ENCODE measurements at regions not wholly inside any gene's neighbourhood (a gene's known extent, or its start where the extent isn't known, plus 50 kb on each side); places are given as distances from the start of the nearest gene placed in this dataset.

DNA sequence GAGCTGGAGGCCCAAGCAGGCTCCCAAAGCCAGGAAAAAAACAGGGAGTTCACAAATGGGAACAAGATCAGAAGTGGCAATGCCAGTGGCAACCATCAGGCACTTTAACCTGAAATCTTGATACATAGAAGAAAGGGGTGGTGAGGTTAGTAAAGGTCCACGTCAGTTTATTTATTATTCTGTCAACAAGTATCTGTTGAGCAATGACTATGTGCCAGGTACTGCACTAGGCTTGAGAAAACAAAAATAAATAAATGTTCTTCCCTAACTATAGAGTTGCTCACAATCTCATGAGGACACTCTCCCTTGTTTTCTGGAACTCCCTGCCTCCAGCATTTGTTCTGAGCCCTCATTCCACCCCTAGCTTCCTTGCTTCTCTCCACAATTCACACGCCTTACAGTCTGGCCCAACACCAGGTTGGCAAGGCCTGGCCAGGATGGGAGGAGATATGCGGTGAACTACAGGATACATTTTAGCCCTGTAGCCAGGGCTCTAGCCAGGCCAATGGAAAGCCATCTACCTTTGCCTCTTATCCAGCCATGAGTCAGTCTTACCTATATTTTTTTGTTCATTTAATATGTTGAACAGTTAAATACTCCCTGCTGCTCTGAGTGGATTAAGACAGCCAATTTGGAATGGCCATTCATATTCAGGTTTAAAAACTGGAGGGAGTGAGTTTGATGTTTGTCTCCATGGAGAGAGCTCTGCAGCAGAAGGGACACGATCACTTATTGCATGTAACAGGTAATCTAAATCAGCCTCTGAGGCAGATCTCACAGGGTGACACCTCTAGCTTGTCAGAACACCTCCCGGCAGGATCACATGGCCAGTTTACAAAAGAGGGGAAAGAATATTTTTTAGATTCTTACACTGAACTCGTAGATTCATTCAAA lies 161.9 kb upstream of the ATP11B start:
- H3K4me1 ChIP-seq (ENCODE audit: control insufficient read depth, insufficient read depth, low read length) = no peaks in the 10 kb centered on the region
- H3K36me3 Mint-ChIP-seq = no peaks in the 10 kb centered on the region
- no peaks in the 10 kb centered on the region for H3K36me3 ChIP-seq (ENCODE audit: control insufficient read depth, insufficient read depth, low read length)
- no peak for DNase-seq
- WGBS (ENCODE audit: insufficient coverage) = 82% methylated on average over 5 of the region's 6 CpGs
- H3K9me3 Mint-ChIP-seq = no peaks in the 10 kb centered on the region
- peaks cover 2% of the 10 kb centered on the region for H3K27me3 ChIP-seq (ENCODE audit: control insufficient read depth, insufficient read depth, low read length)
- H3K4me3 ChIP-seq (ENCODE audit: low read length) = no peak overlapping the region
- H3K27ac Mint-ChIP-seq = no peak overlapping the region
- H3K27me3 Mint-ChIP-seq (ENCODE audit: low read depth in 2 of 2) = peaks cover 6% of the 10 kb centered on the region in 2 donors
- ATAC-seq = no peak
- intact Hi-C loops (cut with micrococcal nuclease) = no loop called here
- TF ChIP-seq, protein P1, sequence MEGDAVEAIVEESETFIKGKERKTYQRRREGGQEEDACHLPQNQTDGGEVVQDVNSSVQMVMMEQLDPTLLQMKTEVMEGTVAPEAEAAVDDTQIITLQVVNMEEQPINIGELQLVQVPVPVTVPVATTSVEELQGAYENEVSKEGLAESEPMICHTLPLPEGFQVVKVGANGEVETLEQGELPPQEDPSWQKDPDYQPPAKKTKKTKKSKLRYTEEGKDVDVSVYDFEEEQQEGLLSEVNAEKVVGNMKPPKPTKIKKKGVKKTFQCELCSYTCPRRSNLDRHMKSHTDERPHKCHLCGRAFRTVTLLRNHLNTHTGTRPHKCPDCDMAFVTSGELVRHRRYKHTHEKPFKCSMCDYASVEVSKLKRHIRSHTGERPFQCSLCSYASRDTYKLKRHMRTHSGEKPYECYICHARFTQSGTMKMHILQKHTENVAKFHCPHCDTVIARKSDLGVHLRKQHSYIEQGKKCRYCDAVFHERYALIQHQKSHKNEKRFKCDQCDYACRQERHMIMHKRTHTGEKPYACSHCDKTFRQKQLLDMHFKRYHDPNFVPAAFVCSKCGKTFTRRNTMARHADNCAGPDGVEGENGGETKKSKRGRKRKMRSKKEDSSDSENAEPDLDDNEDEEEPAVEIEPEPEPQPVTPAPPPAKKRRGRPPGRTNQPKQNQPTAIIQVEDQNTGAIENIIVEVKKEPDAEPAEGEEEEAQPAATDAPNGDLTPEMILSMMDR (IDR thresholded peaks at IDR 0.05) = no peak
- H3K9me3 ChIP-seq (ENCODE audit: control insufficient read depth, insufficient read depth, low read length) = no peaks in the 10 kb centered on the region
- no peak overlapping the region for H3K4me3 Mint-ChIP-seq
- no peaks in the 10 kb centered on the region for H3K4me1 Mint-ChIP-seq
- H3K27ac ChIP-seq (ENCODE audit: low read length) = no peak overlapping the region

DNA sequence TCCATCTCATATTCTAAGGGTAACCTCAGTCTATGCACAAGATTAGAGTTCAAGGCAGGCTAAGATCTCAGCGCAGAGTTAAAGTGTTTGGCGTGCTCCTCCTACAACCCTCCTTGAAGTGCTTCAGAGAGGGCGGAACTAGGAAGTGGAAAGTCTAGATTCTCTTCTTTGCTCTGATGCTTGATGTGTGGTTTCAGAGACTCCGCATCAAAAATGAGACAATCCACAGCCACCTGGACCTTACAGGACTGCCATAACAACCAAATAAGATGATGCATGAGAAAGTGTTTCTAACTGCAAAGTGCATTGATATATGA lies 161.3 kb upstream of the ATP11B start:
- Mint-ChIP-seq H3K4me3 (no peak overlapping the region), H3K4me1 (no peaks in the 10 kb centered on the region), H3K27ac (no peak overlapping the region), H3K27me3 (ENCODE audit: low read depth in 2 of 2) (peaks cover 6% of the 10 kb centered on the region in 2 donors), H3K9me3 (no peaks in the 10 kb centered on the region), H3K36me3 (no peaks in the 10 kb centered on the region)
- 83% methylated on average over 2 of the region's 4 CpGs for WGBS (ENCODE audit: insufficient coverage)
- Histone ChIP-seq H3K9me3 (ENCODE audit: control insufficient read depth, insufficient read depth, low read length) (no peaks in the 10 kb centered on the region), H3K4me3 (ENCODE audit: low read length) (no peak overlapping the region), H3K27me3 (ENCODE audit: control insufficient read depth, insufficient read depth, low read length) (peaks cover 2% of the 10 kb centered on the region), H3K4me1 (ENCODE audit: control insufficient read depth, insufficient read depth, low read length) (no peaks in the 10 kb centered on the region), H3K36me3 (ENCODE audit: control insufficient read depth, insufficient read depth, low read length) (no peaks in the 10 kb centered on the region), H3K27ac (ENCODE audit: low read length) (no peak overlapping the region)
- no peak for ATAC-seq
- intact Hi-C loops (cut with micrococcal nuclease) = no loop called here
- TF ChIP-seq, protein P1 (IDR thresholded peaks at IDR 0.05) = no peak
- no peak for DNase-seq

DNA sequence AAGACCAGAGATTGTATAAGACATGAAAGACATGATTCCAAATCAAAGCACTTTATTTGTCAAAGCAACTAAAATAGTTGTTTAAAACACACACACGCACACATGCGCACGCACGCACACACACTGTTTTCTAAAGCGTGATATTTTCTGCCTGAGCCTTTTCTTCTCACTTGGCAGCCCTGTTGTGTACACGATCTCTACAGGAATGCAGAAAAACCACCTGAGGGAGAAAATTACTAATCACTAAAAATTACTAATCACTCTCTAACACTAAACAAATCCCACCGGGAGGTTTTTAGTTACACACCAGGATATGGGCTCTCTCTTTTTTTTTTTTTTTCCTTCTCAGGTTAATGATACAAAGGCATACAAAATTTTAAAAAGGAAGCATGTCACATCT lies 160.1 kb upstream of the ATP11B start:
- Histone ChIP-seq H3K4me1 (ENCODE audit: control insufficient read depth, insufficient read depth, low read length) (no peaks in the 10 kb centered on the region), H3K4me3 (ENCODE audit: low read length) (no peak overlapping the region), H3K27ac (ENCODE audit: low read length) (no peak overlapping the region), H3K36me3 (ENCODE audit: control insufficient read depth, insufficient read depth, low read length) (no peaks in the 10 kb centered on the region), H3K27me3 (ENCODE audit: control insufficient read depth, insufficient read depth, low read length) (peaks cover 2% of the 10 kb centered on the region), H3K9me3 (ENCODE audit: control insufficient read depth, insufficient read depth, low read length) (no peaks in the 10 kb centered on the region)
- no peak overlapping the region for H3K27ac Mint-ChIP-seq
- ATAC-seq = no peak
- TF ChIP-seq, protein P1 (IDR thresholded peaks at IDR 0.05) = no peak
- intact Hi-C loops (cut with micrococcal nuclease) = no loop called here
- peaks cover 11 to 13% of the 10 kb centered on the region in 2 donors for H3K27me3 Mint-ChIP-seq (ENCODE audit: low read depth in 2 of 2)
- no peak for DNase-seq
- no peaks in the 10 kb centered on the region for H3K36me3 Mint-ChIP-seq
- 97% methylated on average over 7 of the region's 7 CpGs for WGBS (ENCODE audit: insufficient coverage)
- no peaks in the 10 kb centered on the region for H3K4me1 Mint-ChIP-seq
- H3K4me3 Mint-ChIP-seq = no peak overlapping the region
- no peaks in the 10 kb centered on the region for H3K9me3 Mint-ChIP-seq

DNA sequence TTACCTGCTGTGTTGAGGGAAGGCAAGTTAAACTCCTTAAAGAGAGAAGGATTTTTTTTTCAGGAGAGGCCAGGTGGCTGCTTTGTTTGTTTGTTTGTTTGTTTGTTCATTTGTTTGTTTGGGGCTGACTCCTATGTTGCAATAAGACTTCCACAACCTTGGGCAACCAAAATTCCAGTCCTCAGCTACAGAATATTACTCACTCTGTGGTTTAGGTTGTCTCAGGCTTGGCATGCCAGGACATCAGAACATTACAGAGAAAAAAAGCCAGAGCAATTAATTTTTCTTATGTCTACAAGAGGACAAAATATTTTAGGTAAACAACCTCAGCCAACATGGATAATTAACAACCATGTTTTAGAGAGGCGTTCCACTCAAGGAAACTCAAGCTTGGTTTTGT lies 156.7 kb upstream of the ATP11B start:
- H3K4me1 Mint-ChIP-seq = no peaks in the 10 kb centered on the region
- TF ChIP-seq, protein P1 (IDR thresholded peaks at IDR 0.05) = no peak
- Histone ChIP-seq H3K4me3 (ENCODE audit: low read length) (no peak overlapping the region), H3K9me3 (ENCODE audit: control insufficient read depth, insufficient read depth, low read length) (no peaks in the 10 kb centered on the region), H3K4me1 (ENCODE audit: control insufficient read depth, insufficient read depth, low read length) (no peaks in the 10 kb centered on the region), H3K27me3 (ENCODE audit: control insufficient read depth, insufficient read depth, low read length) (peaks cover 2% of the 10 kb centered on the region), H3K27ac (ENCODE audit: low read length) (no peak overlapping the region), H3K36me3 (ENCODE audit: control insufficient read depth, insufficient read depth, low read length) (no peaks in the 10 kb centered on the region)
- ATAC-seq (no peak), DNase-seq (no peak)
- H3K4me3 Mint-ChIP-seq = no peak overlapping the region
- H3K36me3 Mint-ChIP-seq = no peaks in the 10 kb centered on the region
- H3K27ac Mint-ChIP-seq = no peak overlapping the region
- no CpG with 5 or more reads among the region's 1 CpG for WGBS (ENCODE audit: insufficient coverage)
- peaks cover 11 to 24% of the 10 kb centered on the region in 2 donors for H3K27me3 Mint-ChIP-seq (ENCODE audit: low read depth in 2 of 2)
- intact Hi-C loops (cut with micrococcal nuclease) = no loop called here
- peaks cover 0 to 2% of the 10 kb centered on the region in 2 donors for H3K9me3 Mint-ChIP-seq
